ENCODE measurements at regions not wholly inside any gene's neighbourhood (a gene's known extent, or its start where the extent isn't known, plus 50 kb on each side); places are given as distances from the start of the nearest gene placed in this dataset.

- Histone ChIP-seq H3K79me2 (ENCODE audit: control insufficient read depth, insufficient read depth, low read length) (no peaks in the 10 kb centered on the region), H3K27ac (ENCODE audit: control insufficient read depth, insufficient read depth) (no peak overlapping the region), H3K9ac (ENCODE audit: control insufficient read depth, insufficient read depth, low read length) (no peak overlapping the region), H4K20me1 (ENCODE audit: control insufficient read depth, insufficient read depth) (no peaks in the 10 kb centered on the region), H3K4me3 (no peak overlapping the region), H3K9me3 (replicated peaks; ENCODE audit: control insufficient read depth, insufficient read depth, low read length) (no peaks in the 10 kb centered on the region), H3K4me2 (ENCODE audit: control insufficient read depth, insufficient read depth) (no peak overlapping the region), H2AFZ (ENCODE audit: control insufficient read depth, low read depth, low read length) (no peak overlapping the region), H3K27me3 (replicated peaks in 1 of 2; ENCODE audit: control insufficient read depth in 2 of 2, insufficient read depth in 2 of 2, low read length in 1 of 2) (no peaks in the 10 kb centered on the region), H3K4me1 (ENCODE audit: control insufficient read depth, insufficient read depth, low read length) (no peaks in the 10 kb centered on the region), H3K36me3 (ENCODE audit: control insufficient read depth in 2 of 2, insufficient read depth in 2 of 2, low read length in 1 of 2) (no peaks in the 10 kb centered on the region)
- intact Hi-C loops (cut with micrococcal nuclease; ENCODE audit: unreplicated experiment) (loop anchor here (1.0 kb wide), 1 partner anchor 533 kb away; no protein-coding TSS in a partner anchor), in situ Hi-C loops (cut with MboI) (no loop called here)
- ChIA-PET CTCF (interaction anchor here (0.7 to 1.8 kb wide), 5 partner anchors 10 to 773 kb away, joined by 3 to 8 read pairs (median 3); no protein-coding TSS in a partner anchor), SMC1A (ENCODE audit: uncharacterized antibody, unreplicated experiment) (interaction anchor here (1.1 to 1.6 kb wide), 3 partner anchors 9 to 533 kb away, joined by 3 to 5 read pairs (median 3); no protein-coding TSS in a partner anchor), POLR2A (no interaction called here), RAD21 (ENCODE audit: unreplicated experiment) (interaction anchor here (1.0 to 1.3 kb wide), 3 partner anchors 91 to 773 kb away, joined by 3 to 4 read pairs (median 3); no protein-coding TSS in a partner anchor)
- WGBS (ENCODE audit: insufficient coverage, insufficient replicate concordance, low lambda C conversion rate, missing lambda C conversion rate): 0% methylated on average over 2 of the region's 2 CpGs
- ATAC-seq (no peak), FAIRE-seq (no peak), DNase-seq (ENCODE audit: low read depth, low spot score) (no peak)
- peak in 2 of 3 experiments; percentile 23 to 25; a peak in 1 of 6 replicates for TF ChIP-seq CTCF (IDR thresholded peaks at IDR 0.05 in 2 of 3, conservative IDR thresholded peaks at IDR 0.05 in 1 of 3; ENCODE audit: control insufficient read depth in 2 of 3, extremely low read depth in 1 of 3, insufficient read depth in 1 of 3, low read depth in 3 of 3, low read length in 3 of 3)
- TF ChIP-seq SREBF2 (IDR thresholded peaks at IDR 0.05; ENCODE audit: low read length): no peak
- TF ChIP-seq ZBTB11 (CRISPR knock-in tag; IDR thresholded peaks at IDR 0.05): no peak
- peak; percentile 36; the same call in 1 of the 2 replicates for TF ChIP-seq RAD21 (IDR thresholded peaks at IDR 0.05; ENCODE audit: insufficient read depth, low read depth, low read length)
- no peak for TF ChIP-seq CBX3 (IDR thresholded peaks at IDR 0.05; ENCODE audit: borderline replicate concordance, low read depth)
- TF ChIP-seq STAT3 (IDR thresholded peaks at IDR 0.05; ENCODE audit: low read depth, low read length): no peak
- TF ChIP-seq SMC3 (IDR thresholded peaks at IDR 0.05; ENCODE audit: borderline replicate concordance, low read length): peak; percentile 16; the same call in 1 of the 2 replicates
- no peak for TF ChIP-seq HCFC1 (IDR thresholded peaks at IDR 0.05; ENCODE audit: low read length)
- TF ChIP-seq NR2F1 (conservative IDR thresholded peaks at IDR 0.05): no peak
- no TSS peak for BruUV-seq (replicated peaks)
Observed at GRCh38 chr12:77152623-77153193, 87.3 kb upstream of the E2F7 start.

Measured in GM12878 (cell line).